ENCODE measurements at regions not wholly inside any gene's neighbourhood (a gene's known extent, or its start where the extent isn't known, plus 50 kb on each side); places are given as distances from the start of the nearest gene placed in this dataset.

GRCh38 chr9:135413086-135413375 lies 66.6 kb upstream of the PPP1R26 start:
- TF ChIP-seq SMC3 (IDR thresholded peaks at IDR 0.05; ENCODE audit: low read depth, low read length): no peak
- no peak for TF ChIP-seq CTCF (conservative IDR thresholded peaks at IDR 0.05; ENCODE audit: low read depth, low read length)
- no peak for TF ChIP-seq POLR2A (IDR thresholded peaks at IDR 0.05; ENCODE audit: low read depth, low read length)
- no peak for TF ChIP-seq MAFK (IDR thresholded peaks at IDR 0.05; ENCODE audit: low read depth, low read length)
- TF ChIP-seq MXI1 (IDR thresholded peaks at IDR 0.05; ENCODE audit: borderline replicate concordance, low read depth, low read length): no peak
- TF ChIP-seq RFX5 (IDR thresholded peaks at IDR 0.05; ENCODE audit: low read depth, low read length): no peak
- TF ChIP-seq BHLHE40 (IDR thresholded peaks at IDR 0.05; ENCODE audit: low read depth, low read length): no peak
- no peak for TF ChIP-seq USF2 (IDR thresholded peaks at IDR 0.05; ENCODE audit: low read depth, low read length)

Measured in IMR-90 (cell line).